HepG2 (cell line): ENCODE measurements at regions not wholly inside any gene's neighbourhood (a gene's known extent, or its start where the extent isn't known, plus 50 kb on each side); places are given as distances from the start of the nearest gene placed in this dataset.

ENCODE experiments used
- ATAC-seq: fragments of 200-7000 bp; cut with Tn5 transposase; 3 replicates; pipeline ENCODE4 v1.9.1; 2020; ENCODE audit warnings: mild to moderate bottlenecking, moderate library complexity
- BruUV-seq: library from RNA; stranded (reverse); fragments of 400-500 nt; replicated peaks from 2 replicates; lab custom pipeline; 2021; lab: Mats Ljungman, UMichigan
- CTCF ChIA-PET: fragments of 300-600 bp; formaldehyde crosslinking; extraction: SDS; loops from one replicate; lab custom pipeline; 2021; ENCODE audit warnings: low total read pairs, inconsistent platforms, low intra/inter-chr PET ratio; lab: Yijun Ruan, JAX
- POLR2A ChIA-PET: fragments of 350-600 bp; sonication (Branson Sonifier 250); formaldehyde crosslinking; loops from one replicate; lab custom pipeline; 2020; ENCODE audit warnings: antibody characterized with exemption, inconsistent platforms; lab: Yijun Ruan, JAX
- DNase-seq: peaks from one replicate; pipeline ENCODE4 v3.0.0-alpha.2; 2015; ENCODE audit warnings: low spot score
- FAIRE-seq: peaks from 3 replicates; lab custom pipeline; 2011; peaks lifted over from hg19 to GRCh38; lab: Jason Lieb, UNC
- H2AFZ ChIP-seq: one replicate; pipeline ENCODE4 v1.6.1; 2011; ENCODE audit warnings: low read length, inconsistent platforms
- H3K27ac ChIP-seq: fragments of 300-600 bp; 3 replicates; pipeline ENCODE4 v1.8.0; 2011; ENCODE audit warnings: mixed run types, mild to moderate bottlenecking, mixed read lengths, low read length, inconsistent platforms; ENCODE audit not compliant: insufficient read depth; ENCODE audit errors: extremely low read length
- H3K27me3 ChIP-seq, 2 experiments: fragments of 200-600 bp in 1 of 2; 2 replicates in 1 of 2; 3 replicates in 1 of 2; pipeline versions ENCODE4 v1.6.0 to v1.8.0; 2011; ENCODE audit warnings: low read length in 2 of 2, mild to moderate bottlenecking in 2 of 2, moderate library complexity in 2 of 2, inconsistent platforms in 1 of 2; ENCODE audit not compliant: insufficient read depth in 2 of 2, control insufficient read depth in 1 of 2
- H3K36me3 ChIP-seq, 2 experiments: fragments of 200-600 bp in 1 of 2; replicated peaks in 1 of 2; 2 replicates in 1 of 2; 3 replicates in 1 of 2; pipeline versions ENCODE4 v1.5.1 to v1.8.0; 2011; ENCODE audit warnings: low read length in 2 of 2, inconsistent platforms in 1 of 2; ENCODE audit not compliant: insufficient read depth in 2 of 2, control insufficient read depth in 1 of 2
- H3K4me1 ChIP-seq: 2 replicates; pipeline ENCODE4 v1.5.1; 2012; ENCODE audit warnings: low read length, inconsistent platforms; ENCODE audit not compliant: insufficient read depth
- H3K4me2 ChIP-seq: 2 replicates; pipeline ENCODE4 v1.6.0; 2011; ENCODE audit warnings: low read depth, low read length, inconsistent platforms
- H3K4me3 ChIP-seq, 3 experiments: fragments of 200-600 bp in 1 of 3; sonication (generic), shearing (Covaris generic) in 1 of 3; replicated peaks in 1 of 3; 2 replicates each; pipeline ENCODE4 v1.5.1; 2011 to 2016; ENCODE audit warnings: low read length in 3 of 3, inconsistent platforms in 2 of 3, low read depth in 2 of 3, mild to moderate bottlenecking in 2 of 3, control low read depth in 1 of 3, mixed read lengths in 1 of 3; ENCODE audit not compliant: insufficient read depth in 1 of 3
- H3K79me2 ChIP-seq: one replicate; pipeline ENCODE4 v1.6.1; 2011; ENCODE audit warnings: low read length, inconsistent platforms; ENCODE audit not compliant: insufficient read depth
- H3K9ac ChIP-seq: 2 replicates; pipeline ENCODE4 v1.6.0; 2011; ENCODE audit warnings: mild to moderate bottlenecking, low read depth, low read length, inconsistent platforms; ENCODE audit not compliant: insufficient read depth
- H3K9me3 ChIP-seq: 2 replicates; pipeline ENCODE4 v1.5.1; 2012; ENCODE audit warnings: mild to moderate bottlenecking, low read length
- H4K20me1 ChIP-seq: 2 replicates; pipeline ENCODE4 v1.6.0; 2011; ENCODE audit warnings: inconsistent platforms, mild to moderate bottlenecking, low read length, moderate library complexity; ENCODE audit not compliant: insufficient read depth
- CREB1 ChIP-seq, 2 experiments: fragments of 450-650 bp in 1 of 2; IDR thresholded peaks; 2 replicates each; pipeline ENCODE4 v1.6.1; 2016 to 2017; ENCODE audit warnings: control low read depth in 1 of 2, mild to moderate bottlenecking in 1 of 2, missing compliant biosample characterization in 1 of 2, missing genetic modification characterization in 1 of 2
- FOSL2 ChIP-seq: sonication (generic); formaldehyde crosslinking; IDR thresholded peaks from 2 replicates; pipeline ENCODE4 v1.4.0; 2020; ENCODE audit warnings: missing genetic modification reagents
- SP140L ChIP-seq: sonication (generic); formaldehyde crosslinking; IDR thresholded peaks from 2 replicates; pipeline ENCODE4 v1.4.0; 2020; ENCODE audit warnings: missing genetic modification reagents, borderline replicate concordance
- TFAP4 ChIP-seq: sonication (generic); IDR thresholded peaks from 2 replicates; pipeline ENCODE4 v1.6.1; 2016; ENCODE audit warnings: low read depth, borderline replicate concordance
- WGBS: methylation state at CpG from one replicate; pipeline ENCODE4 v1.1.6; 2017; ENCODE audit warnings: low lambda C conversion rate; 5-methylcytosine and 5-hydroxymethylcytosine counted together
- in situ Hi-C: cut with HindIII; loops from 2 replicates; pipeline ENCODE4 v1.10.0; 2017; ENCODE audit warnings: low pct_unique_long_range_greater_than_20kb; ENCODE audit not compliant: extremely low pct_ligation_motif_present
- intact Hi-C: fragments of 100-400 bp; cut with micrococcal nuclease; formaldehyde crosslinking; loops from one replicate; pipeline ENCODE4 v1.10.0; 2022; ENCODE audit not compliant: unreplicated experiment

GRCh38 chr3:16663854-16664712 is 58.9 kb upstream of the DAZL start (continued):
- TF ChIP-seq TFAP4, result no peak

GRCh38 chr3:16665282-16665741 is 60.1 kb upstream of the DAZL start:
- no peaks in the 10 kb centered on the region for H3K36me3 ChIP-seq
- H3K27me3 ChIP-seq, result peaks cover 0 to 5% of the 10 kb centered on the region in 2 experiments; a peak in 1 of 5 replicates
- ATAC-seq (peak; percentile 35), FAIRE-seq (no peak), DNase-seq (no peak)
- ChIA-PET CTCF (no interaction called here), POLR2A (no interaction called here)
- no peaks in the 10 kb centered on the region for H3K9me3 ChIP-seq
- WGBS, result 6% methylated on average over 6 of the region's 6 CpGs
- no peak overlapping the region for H3K4me3 ChIP-seq
- no peaks in the 10 kb centered on the region for H3K4me1 ChIP-seq
- H2AFZ ChIP-seq, result no peak overlapping the region
- in situ Hi-C loops, result no loop called here
- no peak overlapping the region for H3K27ac ChIP-seq
- no peak overlapping the region for H3K4me2 ChIP-seq
- TF ChIP-seq SP140L (CRISPR knock-in tag), result no peak
- 0 out of 2 replicates have a peak, but pooled peaks have one; percentile 22 for TF ChIP-seq CREB1 (IDR thresholded peaks at IDR 0.05)
- no peak for TF ChIP-seq CREB1 (CRISPR knock-in tag; IDR thresholded peaks at IDR 0.05)
- peak; percentile 28; the same call in 1 of the 2 replicates for TF ChIP-seq FOSL2
- no peak overlapping the region for H3K9ac ChIP-seq
- no TSS peak for BruUV-seq
- H3K79me2 ChIP-seq, result no peaks in the 10 kb centered on the region
- intact Hi-C loops, result no loop called here
- no peaks in the 10 kb centered on the region for H4K20me1 ChIP-seq
